K562 (cell line): ENCODE measurements at regions not wholly inside any gene's neighbourhood (a gene's known extent, or its start where the extent isn't known, plus 50 kb on each side); places are given as distances from the start of the nearest gene placed in this dataset.

Experiments
- ATAC-seq: fragments of 200-7000 bp; cut with Tn5 transposase; 3 replicates; pipeline ENCODE4 v1.9.1; 2020; ENCODE audit warnings: moderate library complexity
- BruUV-seq: library from RNA; stranded (reverse); fragments of 400-500 nt; replicated peaks from 2 replicates; lab custom pipeline; 2021; lab: Mats Ljungman, UMichigan
- CTCF ChIA-PET: fragments of 300-600 bp; formaldehyde crosslinking; extraction: SDS; loops from one replicate; lab custom pipeline; 2021; ENCODE audit warnings: low intra/inter-chr PET ratio; lab: Yijun Ruan, JAX
- POLR2A ChIA-PET: fragments of 300-600, 350-650 bp; sonication (Branson Sonifier 250); formaldehyde crosslinking; extraction: SDS; loops from one replicate; lab custom pipeline; 2021; ENCODE audit warnings: antibody characterized with exemption, inconsistent platforms; lab: Yijun Ruan, JAX
- DNase-seq, 4 experiments: peaks; one replicate each; pipeline versions ENCODE4 v3.0.0 to v3.0.0-alpha.2; 2011 to 2018; ENCODE audit warnings: low spot score in 3 of 4, mixed read lengths in 3 of 4; ENCODE audit errors: extremely low read depth in 1 of 4
- FAIRE-seq: peaks from 2 replicates; lab custom pipeline; 2011; peaks lifted over from hg19 to GRCh38; lab: Jason Lieb, UNC
- H2AFZ ChIP-seq: 2 replicates; pipeline ENCODE4 v1.6.0; 2011; ENCODE audit warnings: low read depth, low read length, control low read depth, inconsistent platforms
- H3K27ac ChIP-seq: fragments of 200-600 bp; 3 replicates; pipeline ENCODE4 v1.8.0; 2011; ENCODE audit warnings: low read depth, mild to moderate bottlenecking, control low read depth, inconsistent platforms, low read length, moderate library complexity, mixed read lengths; ENCODE audit errors: extremely low read depth
- H3K27me3 ChIP-seq, 2 experiments: fragments of 300-600 bp in 1 of 2; 2 replicates in 1 of 2; 3 replicates in 1 of 2; pipeline versions ENCODE4 v1.6.0 to v1.8.0; 2011; ENCODE audit warnings: inconsistent platforms in 2 of 2, low read length in 2 of 2, mild to moderate bottlenecking in 1 of 2, mixed read lengths in 1 of 2, moderate library complexity in 1 of 2; ENCODE audit not compliant: control insufficient read depth in 2 of 2, insufficient read depth in 2 of 2
- H3K36me3 ChIP-seq: fragments of 300-600 bp; 3 replicates; pipeline ENCODE4 v1.8.0; 2011; ENCODE audit warnings: mild to moderate bottlenecking, low read length, inconsistent platforms; ENCODE audit not compliant: control insufficient read depth, insufficient read depth
- H3K4me1 ChIP-seq, 2 experiments: fragments of 200-600 bp in 1 of 2; replicated peaks in 1 of 2; 2 replicates in 1 of 2; 3 replicates in 1 of 2; pipeline versions ENCODE4 v1.5.1 to v1.8.0; 2011; ENCODE audit warnings: inconsistent platforms in 2 of 2, low read length in 2 of 2, mild to moderate bottlenecking in 1 of 2, mixed read lengths in 1 of 2, moderate library complexity in 1 of 2; ENCODE audit not compliant: control insufficient read depth in 2 of 2, insufficient read depth in 2 of 2
- H3K4me2 ChIP-seq: 2 replicates; pipeline ENCODE4 v1.6.1; 2011; ENCODE audit warnings: low read length, control low read depth, inconsistent platforms, mixed read lengths; ENCODE audit not compliant: insufficient read depth
- H3K4me3 ChIP-seq: fragments of 200-600 bp; sonication (generic), shearing (Covaris generic); 2 replicates; pipeline ENCODE4 v1.5.1; 2016; ENCODE audit warnings: control low read depth, inconsistent platforms
- H3K79me2 ChIP-seq: fragments of 200-600 bp; 3 replicates; pipeline ENCODE4 v1.8.0; 2011; ENCODE audit warnings: low read length, inconsistent platforms; ENCODE audit not compliant: control insufficient read depth, insufficient read depth
- H3K9ac ChIP-seq, 2 experiments: 2 replicates each; pipeline versions ENCODE4 v1.6.0 to v1.6.1; 2011; ENCODE audit warnings: low read depth in 2 of 2, low read length in 2 of 2, control low read depth in 1 of 2, inconsistent platforms in 1 of 2, mild to moderate bottlenecking in 1 of 2, mixed read lengths in 1 of 2; ENCODE audit not compliant: insufficient read depth in 1 of 2
- H3K9me1 ChIP-seq: one replicate; pipeline ENCODE4 v1.6.0; 2011; ENCODE audit warnings: inconsistent platforms, mild to moderate bottlenecking, low read length, moderate library complexity; ENCODE audit not compliant: control insufficient read depth, insufficient read depth
- H3K9me3 ChIP-seq: replicated peaks from 2 replicates; pipeline ENCODE4 v1.5.1; 2011; ENCODE audit warnings: low read depth, low read length, inconsistent platforms; ENCODE audit not compliant: control insufficient read depth, insufficient read depth
- H4K20me1 ChIP-seq: replicated peaks from 2 replicates; pipeline ENCODE4 v1.6.1; 2011; ENCODE audit warnings: low read length, inconsistent platforms, mixed read lengths; ENCODE audit not compliant: control insufficient read depth, insufficient read depth
- CHD4 ChIP-seq: fragments of 200-600 bp; sonication (generic); IDR thresholded peaks from 3 replicates; pipeline ENCODE4 v1.6.1; 2012; ENCODE audit warnings: low read depth, mild to moderate bottlenecking, mixed read lengths, low read length, inconsistent platforms; ENCODE audit not compliant: insufficient read depth, insufficient replicate concordance, poor library complexity, severe bottlenecking
- EHMT2 ChIP-seq: fragments of 450-650 bp; IDR thresholded peaks from 2 replicates; pipeline ENCODE4 v1.6.1; 2018; ENCODE audit warnings: antibody characterized with exemption
- ILF3 ChIP-seq: fragments of 450-650 bp; IDR thresholded peaks from 2 replicates; pipeline ENCODE4 v1.6.1; 2018; ENCODE audit warnings: antibody characterized with exemption, mild to moderate bottlenecking, moderate library complexity, borderline replicate concordance
- WGBS: fragments of 100-300 bp; shearing (Covaris generic); methylation state at CpG from one replicate; pipeline ENCODE4 v1.1.6; 2016; ENCODE audit warnings: low coverage, mixed read lengths; ENCODE audit not compliant: insufficient coverage; ENCODE audit errors: missing lambda C conversion rate; 5-methylcytosine and 5-hydroxymethylcytosine counted together
- in situ Hi-C: fragments of 300-500 bp; cut with MboI; formaldehyde crosslinking; loops from 4 replicates; pipeline ENCODE4 v1.15.0; 2018; ENCODE audit warnings: inconsistent platforms, mixed read lengths
- intact Hi-C: fragments of 100-400 bp; cut with micrococcal nuclease; formaldehyde crosslinking; loops from 2 replicates; pipeline ENCODE4 v1.14.2; 2022
- TF ChIP-seq, protein P1 (sequence below): sonication (generic); formaldehyde crosslinking; IDR thresholded peaks from 2 replicates; pipeline ENCODE4 v1.9.0; 2022; ENCODE audit warnings: mild to moderate bottlenecking, missing genetic modification reagents
- TF ChIP-seq, protein P2 (sequence below): IDR thresholded peaks from 2 replicates; pipeline ENCODE4 v1.6.1; 2016; ENCODE audit warnings: missing genetic modification characterization, missing compliant biosample characterization
- TF ChIP-seq, protein P3 (sequence below): fragments of 450-650 bp; formaldehyde crosslinking; IDR thresholded peaks from 2 replicates; pipeline ENCODE4 v1.4.0; 2022; ENCODE audit warnings: missing genetic modification characterization

DNA sequence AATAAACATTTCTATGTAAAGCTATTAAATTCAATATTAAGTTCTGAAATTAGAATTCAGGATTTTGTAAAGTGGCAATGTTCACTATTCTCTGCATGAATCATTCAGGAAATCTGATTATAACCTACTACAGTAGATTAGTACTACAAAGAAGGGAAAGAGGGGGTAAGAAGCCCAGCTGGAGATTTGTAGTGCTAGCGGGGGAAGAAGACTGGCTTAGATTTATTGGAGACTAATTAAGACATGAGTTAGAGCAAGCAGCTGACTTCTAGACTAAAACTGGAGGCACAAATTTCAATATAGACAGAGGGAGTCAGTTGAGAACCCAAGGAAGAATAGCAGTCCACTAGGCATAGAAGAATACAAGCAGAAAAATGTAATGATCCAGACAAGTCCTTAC is 55.8 kb upstream of the SETMAR start (continued):
- TF ChIP-seq, protein P1, sequence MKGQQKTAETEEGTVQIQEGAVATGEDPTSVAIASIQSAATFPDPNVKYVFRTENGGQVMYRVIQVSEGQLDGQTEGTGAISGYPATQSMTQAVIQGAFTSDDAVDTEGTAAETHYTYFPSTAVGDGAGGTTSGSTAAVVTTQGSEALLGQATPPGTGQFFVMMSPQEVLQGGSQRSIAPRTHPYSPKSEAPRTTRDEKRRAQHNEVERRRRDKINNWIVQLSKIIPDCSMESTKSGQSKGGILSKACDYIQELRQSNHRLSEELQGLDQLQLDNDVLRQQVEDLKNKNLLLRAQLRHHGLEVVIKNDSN: no peak
- TF ChIP-seq ILF3: no peak
- TF ChIP-seq, all 486 proteins: peak for 0

DNA sequence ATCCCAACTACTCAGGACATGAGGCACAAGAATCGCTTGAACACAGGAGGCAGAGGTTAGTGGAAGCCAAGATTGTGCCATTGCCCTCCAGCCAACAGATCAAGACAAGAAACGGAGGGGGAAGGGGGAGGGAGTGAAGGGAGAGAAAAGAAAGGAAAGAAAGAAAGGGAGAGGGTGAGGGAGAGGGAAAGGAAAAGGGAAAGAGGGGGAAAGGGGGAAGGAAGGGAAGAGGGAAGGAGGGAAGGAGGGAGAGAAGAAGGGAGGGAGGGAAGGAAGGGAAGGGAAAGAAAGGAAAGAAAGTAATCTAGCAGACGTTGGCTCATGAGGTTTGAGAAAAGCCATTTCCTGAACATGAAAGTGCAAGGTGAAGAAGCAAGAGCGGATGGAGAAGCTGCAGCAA is 53.1 kb upstream of the SETMAR start:
- ChIA-PET CTCF (no interaction called here), POLR2A (no interaction called here)
- H3K9ac ChIP-seq: no peak overlapping the region
- H3K9me3 ChIP-seq: no peaks in the 10 kb centered on the region
- H2AFZ ChIP-seq: no peak overlapping the region
- DNase-seq: no peak
- no peaks in the 10 kb centered on the region for H3K79me2 ChIP-seq
- no peak for FAIRE-seq
- TF ChIP-seq EHMT2 (no peak), CHD4 (no peak)
- TF ChIP-seq, protein P2, sequence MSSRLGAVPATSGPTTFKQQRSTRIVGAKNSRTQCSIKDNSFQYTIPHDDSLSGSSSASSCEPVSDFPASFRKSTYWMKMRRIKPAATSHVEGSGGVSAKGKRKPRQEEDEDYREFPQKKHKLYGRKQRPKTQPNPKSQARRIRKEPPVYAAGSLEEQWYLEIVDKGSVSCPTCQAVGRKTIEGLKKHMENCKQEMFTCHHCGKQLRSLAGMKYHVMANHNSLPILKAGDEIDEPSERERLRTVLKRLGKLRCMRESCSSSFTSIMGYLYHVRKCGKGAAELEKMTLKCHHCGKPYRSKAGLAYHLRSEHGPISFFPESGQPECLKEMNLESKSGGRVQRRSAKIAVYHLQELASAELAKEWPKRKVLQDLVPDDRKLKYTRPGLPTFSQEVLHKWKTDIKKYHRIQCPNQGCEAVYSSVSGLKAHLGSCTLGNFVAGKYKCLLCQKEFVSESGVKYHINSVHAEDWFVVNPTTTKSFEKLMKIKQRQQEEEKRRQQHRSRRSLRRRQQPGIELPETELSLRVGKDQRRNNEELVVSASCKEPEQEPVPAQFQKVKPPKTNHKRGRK (tag): peak; percentile 68; the same call in 1 of the 2 replicates
- TF ChIP-seq, protein P3, sequence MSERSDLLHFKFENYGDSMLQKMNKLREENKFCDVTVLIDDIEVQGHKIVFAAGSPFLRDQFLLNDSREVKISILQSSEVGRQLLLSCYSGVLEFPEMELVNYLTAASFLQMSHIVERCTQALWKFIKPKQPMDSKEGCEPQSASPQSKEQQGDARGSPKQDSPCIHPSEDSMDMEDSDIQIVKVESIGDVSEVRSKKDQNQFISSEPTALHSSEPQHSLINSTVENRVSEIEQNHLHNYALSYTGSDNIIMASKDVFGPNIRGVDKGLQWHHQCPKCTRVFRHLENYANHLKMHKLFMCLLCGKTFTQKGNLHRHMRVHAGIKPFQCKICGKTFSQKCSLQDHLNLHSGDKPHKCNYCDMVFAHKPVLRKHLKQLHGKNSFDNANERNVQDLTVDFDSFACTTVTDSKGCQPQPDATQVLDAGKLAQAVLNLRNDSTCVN: 0 out of 2 replicates have a peak, but pooled peaks have one; percentile 58
- WGBS: 0% methylated on average over 4 of the region's 4 CpGs
- BruUV-seq: no TSS peak
- H3K9me1 ChIP-seq: no peaks in the 10 kb centered on the region
- no peaks in the 10 kb centered on the region for H3K4me1 ChIP-seq
- H3K27me3 ChIP-seq: no peaks in the 10 kb centered on the region
- no peak overlapping the region for H3K27ac ChIP-seq
- no peaks in the 10 kb centered on the region for H3K36me3 ChIP-seq
- no peak overlapping the region for H3K4me3 ChIP-seq
- H4K20me1 ChIP-seq: no peaks in the 10 kb centered on the region
- intact Hi-C loops: no loop called here
- ATAC-seq: no peak
- H3K4me2 ChIP-seq: no peak overlapping the region
- in situ Hi-C loops: no loop called here
